GM19238 (cell line): ENCODE measurements at regions not wholly inside any gene's neighbourhood (a gene's known extent, or its start where the extent isn't known, plus 50 kb on each side); places are given as distances from the start of the nearest gene placed in this dataset.

Source experiments
- DNase-seq: peaks from one replicate; pipeline ENCODE4 v3.0.0; 2011; ENCODE audit warnings: low spot score; ENCODE audit not compliant: insufficient read length

GRCh38 chr18:24530630-24531111 lies 70.2 kb downstream of the HRH4 start:
- no peak for DNase-seq

GRCh38 chr18:24534271-24534670 lies 73.8 kb downstream of the HRH4 start:
- no peak for DNase-seq

- DNase-seq = no peak
Measured at GRCh38 chr18:24534737-24535136, 74.3 kb downstream of the HRH4 start.

GRCh38 chr18:24535527-24536295 lies 75.3 kb downstream of the HRH4 start:
- no peak for DNase-seq

- no peak for DNase-seq
Measured at GRCh38 chr18:24536326-24536725, 75.9 kb downstream of the HRH4 start.

- no peak for DNase-seq
Measured at GRCh38 chr18:24536834-24537233, 76.4 kb downstream of the HRH4 start.

GRCh38 chr18:24538414-24539264 lies 78.2 kb downstream of the HRH4 start:
- DNase-seq = no peak

- no peak for DNase-seq
Measured at GRCh38 chr18:24539866-24540617, 79.6 kb downstream of the HRH4 start.

- no peak for DNase-seq
Measured at GRCh38 chr18:24540896-24541295, 80.5 kb downstream of the HRH4 start.

GRCh38 chr18:24543086-24543794 lies 82.8 kb downstream of the HRH4 start:
- DNase-seq = no peak

GRCh38 chr18:24543795-24544498 lies 83.5 kb downstream of the HRH4 start:
- no peak for DNase-seq

- no peak for DNase-seq
Measured at GRCh38 chr18:24544949-24545348, 84.5 kb downstream of the HRH4 start.

GRCh38 chr18:24545651-24546050 lies 85.2 kb downstream of the HRH4 start:
- DNase-seq = no peak

GRCh38 chr18:24546307-24546706 lies 85.9 kb downstream of the HRH4 start:
- no peak for DNase-seq

- no peak for DNase-seq
Measured at GRCh38 chr18:24548583-24548982, 88.1 kb downstream of the HRH4 start.

GRCh38 chr18:24552218-24552617 lies 91.8 kb downstream of the HRH4 start:
- DNase-seq = no peak

- no peak for DNase-seq
Measured at GRCh38 chr18:24553571-24554285, 93.3 kb downstream of the HRH4 start.

- DNase-seq = no peak
Measured at GRCh38 chr18:24558403-24558802, 98.0 kb downstream of the HRH4 start.

- DNase-seq = no peak
Measured at GRCh38 chr18:24559526-24559925, 99.1 kb downstream of the HRH4 start.

GRCh38 chr18:24560511-24560981 lies 100.1 kb downstream of the HRH4 start:
- no peak for DNase-seq
